Upper lobe of right lung (tissue), 1 donor: ENCODE measurements at regions not wholly inside any gene's neighbourhood (a gene's known extent, or its start where the extent isn't known, plus 50 kb on each side); places are given as distances from the start of the nearest gene placed in this dataset.

Experiments used
- ATAC-seq: fragments of 200-7000 bp; cut with Tn5 transposase; one replicate; pipeline ENCODE4 v1.9.1; 2020; ENCODE audit warnings: mild to moderate bottlenecking, moderate library complexity
- DNase-seq: peaks from one replicate; pipeline ENCODE4 v3.0.0-alpha.2; 2020
- H3K27ac ChIP-seq: fragments of 200-600 bp; one replicate; pipeline ENCODE4 v1.8.0; 2022
- H3K27me3 ChIP-seq: fragments of 200-600 bp; one replicate; pipeline ENCODE4 v1.8.0; 2022; ENCODE audit warnings: mild to moderate bottlenecking
- H3K36me3 ChIP-seq: fragments of 200-600 bp; one replicate; pipeline ENCODE4 v1.8.0; 2022
- H3K4me1 ChIP-seq: fragments of 200-600 bp; one replicate; pipeline ENCODE4 v1.8.0; 2022
- H3K4me3 ChIP-seq: fragments of 200-600 bp; one replicate; pipeline ENCODE4 v1.8.0; 2022; ENCODE audit warnings: mild to moderate bottlenecking
- H3K9me3 ChIP-seq: fragments of 200-600 bp; one replicate; pipeline ENCODE4 v1.8.0; 2022
- CTCF ChIP-seq: fragments of 200-600 bp; IDR thresholded peaks from one replicate; pipeline ENCODE4 v1.8.0; 2022; ENCODE audit warnings: antibody characterized with exemption
- intact Hi-C: fragments of 100-400 bp; cut with DNase I; formaldehyde crosslinking; loops from one replicate; pipeline ENCODE4 v1.11.0; 2022
- donor health status: DM: no; HTN: yes; CAD: no; lungs with severe emphysema.

GRCh38 chr2:116832148-116832547 lies 982.3 kb upstream of the DDX18 start:
- intact Hi-C loops, result no loop called here
- H3K4me3 ChIP-seq, result no peak overlapping the region

GRCh38 chr2:116833052-116833451 lies 981.4 kb upstream of the DDX18 start:
- no peak overlapping the region for H3K4me3 ChIP-seq
- no peaks in the 10 kb centered on the region for H3K4me1 ChIP-seq
- no peaks in the 10 kb centered on the region for H3K27me3 ChIP-seq
- no peaks in the 10 kb centered on the region for H3K9me3 ChIP-seq
- DNase-seq (no peak), ATAC-seq (no peak)
- no peak for TF ChIP-seq CTCF
- H3K36me3 ChIP-seq, result no peaks in the 10 kb centered on the region
- intact Hi-C loops, result no loop called here
- H3K27ac ChIP-seq, result no peak overlapping the region

More at GRCh38 chr2:116832148-116832547, 982.3 kb upstream of the DDX18 start:
- Histone ChIP-seq H3K36me3 (no peaks in the 10 kb centered on the region), H3K4me1 (no peaks in the 10 kb centered on the region), H3K9me3 (no peaks in the 10 kb centered on the region), H3K27me3 (no peaks in the 10 kb centered on the region), H3K27ac (no peak overlapping the region)
- ATAC-seq (no peak), DNase-seq (no peak)
- TF ChIP-seq CTCF, result no peak

GRCh38 chr2:116842164-116842563 lies 972.3 kb upstream of the DDX18 start:
- no peak for TF ChIP-seq CTCF
- Histone ChIP-seq H3K9me3 (no peaks in the 10 kb centered on the region), H3K36me3 (no peaks in the 10 kb centered on the region), H3K4me1 (no peaks in the 10 kb centered on the region), H3K27me3 (no peaks in the 10 kb centered on the region), H3K27ac (no peak overlapping the region), H3K4me3 (no peak overlapping the region)
- intact Hi-C loops, result no loop called here
- ATAC-seq (peak; percentile 29), DNase-seq (no peak)

- intact Hi-C loops, result no loop called here
- Histone ChIP-seq H3K4me3 (no peak overlapping the region), H3K27ac (no peak overlapping the region), H3K4me1 (no peaks in the 10 kb centered on the region), H3K9me3 (peaks cover 6% of the 10 kb centered on the region), H3K36me3 (no peaks in the 10 kb centered on the region), H3K27me3 (no peaks in the 10 kb centered on the region)
- no peak for TF ChIP-seq CTCF
- no peak for DNase-seq
- no peak for ATAC-seq
These were observed 954.8 kb upstream of the DDX18 start for GRCh38 chr2:116859708-116860107.

GRCh38 chr2:116874021-116874420 lies 940.5 kb upstream of the DDX18 start:
- Histone ChIP-seq H3K27me3 (no peaks in the 10 kb centered on the region), H3K4me1 (no peaks in the 10 kb centered on the region), H3K36me3 (no peaks in the 10 kb centered on the region), H3K27ac (no peak overlapping the region), H3K4me3 (no peak overlapping the region), H3K9me3 (no peaks in the 10 kb centered on the region)
- no peak for TF ChIP-seq CTCF
- intact Hi-C loops, result no loop called here
- DNase-seq (no peak), ATAC-seq (no peak)

GRCh38 chr2:116877274-116877673 lies 937.2 kb upstream of the DDX18 start:
- intact Hi-C loops, result no loop called here
- no peak for TF ChIP-seq CTCF
- H3K4me1 ChIP-seq, result no peaks in the 10 kb centered on the region
- no peaks in the 10 kb centered on the region for H3K27me3 ChIP-seq
- no peak overlapping the region for H3K4me3 ChIP-seq
- no peaks in the 10 kb centered on the region for H3K9me3 ChIP-seq
- DNase-seq (no peak), ATAC-seq (no peak)
- no peak overlapping the region for H3K27ac ChIP-seq
- no peaks in the 10 kb centered on the region for H3K36me3 ChIP-seq
